ENCODE measurements at regions not wholly inside any gene's neighbourhood (a gene's known extent, or its start where the extent isn't known, plus 50 kb on each side); places are given as distances from the start of the nearest gene placed in this dataset.
"Not testable (repeated sequence)": the region's sequence is repeated elsewhere in the genome, so short reads cannot be mapped to it uniquely, and the experiment has no call there.

- TF ChIP-seq, protein P1, sequence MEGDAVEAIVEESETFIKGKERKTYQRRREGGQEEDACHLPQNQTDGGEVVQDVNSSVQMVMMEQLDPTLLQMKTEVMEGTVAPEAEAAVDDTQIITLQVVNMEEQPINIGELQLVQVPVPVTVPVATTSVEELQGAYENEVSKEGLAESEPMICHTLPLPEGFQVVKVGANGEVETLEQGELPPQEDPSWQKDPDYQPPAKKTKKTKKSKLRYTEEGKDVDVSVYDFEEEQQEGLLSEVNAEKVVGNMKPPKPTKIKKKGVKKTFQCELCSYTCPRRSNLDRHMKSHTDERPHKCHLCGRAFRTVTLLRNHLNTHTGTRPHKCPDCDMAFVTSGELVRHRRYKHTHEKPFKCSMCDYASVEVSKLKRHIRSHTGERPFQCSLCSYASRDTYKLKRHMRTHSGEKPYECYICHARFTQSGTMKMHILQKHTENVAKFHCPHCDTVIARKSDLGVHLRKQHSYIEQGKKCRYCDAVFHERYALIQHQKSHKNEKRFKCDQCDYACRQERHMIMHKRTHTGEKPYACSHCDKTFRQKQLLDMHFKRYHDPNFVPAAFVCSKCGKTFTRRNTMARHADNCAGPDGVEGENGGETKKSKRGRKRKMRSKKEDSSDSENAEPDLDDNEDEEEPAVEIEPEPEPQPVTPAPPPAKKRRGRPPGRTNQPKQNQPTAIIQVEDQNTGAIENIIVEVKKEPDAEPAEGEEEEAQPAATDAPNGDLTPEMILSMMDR (IDR thresholded peaks at IDR 0.05) = no peak
- ChIA-PET CTCF (no interaction called here), POLR2A (no interaction called here)
- Mint-ChIP-seq H3K27me3 (no peaks in the 10 kb centered on the region), H3K36me3 (ENCODE audit: low read depth) (no peaks in the 10 kb centered on the region), H3K4me1 (ENCODE audit: low read depth) (no peaks in the 10 kb centered on the region), H3K27ac (no peak overlapping the region), H3K4me3 (no peak overlapping the region), H3K9me3 (no peaks in the 10 kb centered on the region)
- no peak for ATAC-seq
- intact Hi-C loops (cut with micrococcal nuclease) = no loop called here
- DNase-seq = no peak
Observed at GRCh38 chr7:156344595-156344994, 296.0 kb upstream of the RNF32 start.

- Mint-ChIP-seq H3K27ac (no peak overlapping the region), H3K4me1 (ENCODE audit: low read depth) (no peaks in the 10 kb centered on the region), H3K4me3 (no peak overlapping the region), H3K27me3 (peaks cover 8% of the 10 kb centered on the region), H3K36me3 (ENCODE audit: low read depth) (no peaks in the 10 kb centered on the region), H3K9me3 (no peaks in the 10 kb centered on the region)
- ATAC-seq (no peak), DNase-seq (no peak)
- CTCF ChIA-PET = no interaction called here
- intact Hi-C loops (cut with micrococcal nuclease) = no loop called here
- TF ChIP-seq, protein P1 (IDR thresholded peaks at IDR 0.05) = no peak
- POLR2A ChIA-PET = no interaction called here
Observed at GRCh38 chr7:156334636-156335035, 305.9 kb upstream of the RNF32 start.

- intact Hi-C loops (cut with micrococcal nuclease) = no loop called here
- no peak overlapping the region for H3K27ac Mint-ChIP-seq
- H3K4me3 Mint-ChIP-seq = no peak overlapping the region
- H3K27me3 Mint-ChIP-seq = peaks cover 14% of the 10 kb centered on the region
- ChIA-PET POLR2A (no interaction called here), CTCF (no interaction called here)
- no peaks in the 10 kb centered on the region for H3K9me3 Mint-ChIP-seq
- DNase-seq = no peak
- H3K36me3 Mint-ChIP-seq (ENCODE audit: low read depth) = no peaks in the 10 kb centered on the region
- H3K4me1 Mint-ChIP-seq (ENCODE audit: low read depth) = no peaks in the 10 kb centered on the region
- TF ChIP-seq, protein P1 (IDR thresholded peaks at IDR 0.05) = no peak
- ATAC-seq = no peak
Observed at GRCh38 chr7:156327916-156328315, 312.7 kb upstream of the RNF32 start.

GRCh38 chr7:156327474-156327873 is 313.1 kb upstream of the RNF32 start:
- Mint-ChIP-seq H3K4me3 (no peak overlapping the region), H3K27ac (no peak overlapping the region), H3K36me3 (ENCODE audit: low read depth) (no peaks in the 10 kb centered on the region), H3K27me3 (peaks cover 14% of the 10 kb centered on the region), H3K4me1 (ENCODE audit: low read depth) (no peaks in the 10 kb centered on the region), H3K9me3 (no peaks in the 10 kb centered on the region)
- CTCF ChIA-PET = no interaction called here
- ATAC-seq (no peak), DNase-seq (no peak)
- TF ChIP-seq, protein P1 (IDR thresholded peaks at IDR 0.05) = no peak
- POLR2A ChIA-PET = no interaction called here
- intact Hi-C loops (cut with micrococcal nuclease) = no loop called here

DNA sequence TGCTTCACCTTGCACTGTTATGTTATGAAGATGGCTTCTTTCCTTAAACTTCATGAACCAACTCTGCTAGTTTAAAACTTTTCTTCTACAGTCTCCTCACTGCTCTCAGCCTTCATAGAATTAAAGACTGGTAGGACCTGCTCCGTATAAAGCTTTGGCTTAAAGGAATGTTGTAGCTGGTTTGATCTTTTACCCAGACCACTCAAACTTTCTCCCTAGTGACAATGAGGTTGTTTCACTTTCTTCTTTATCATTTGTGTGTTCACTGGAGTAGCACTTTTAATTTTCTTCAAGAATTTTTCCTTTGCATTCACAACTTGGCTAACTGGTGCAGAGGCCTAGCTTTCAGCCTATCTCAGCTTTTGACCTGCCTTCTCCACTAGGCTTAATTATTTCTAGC is 316.4 kb upstream of the RNF32 start:
- intact Hi-C loops (cut with micrococcal nuclease) = no loop called here
- Mint-ChIP-seq H3K27me3 (peaks cover 15% of the 10 kb centered on the region), H3K4me1 (ENCODE audit: low read depth) (no peaks in the 10 kb centered on the region), H3K27ac (no peak overlapping the region), H3K9me3 (peaks cover 3% of the 10 kb centered on the region), H3K36me3 (ENCODE audit: low read depth) (no peaks in the 10 kb centered on the region), H3K4me3 (no peak overlapping the region)
- ChIA-PET POLR2A (no interaction called here), CTCF (no interaction called here)
- DNase-seq (no peak), ATAC-seq (no peak)
- TF ChIP-seq, protein P1 (IDR thresholded peaks at IDR 0.05) = no peak

GRCh38 chr7:156321430-156321829 is 319.1 kb upstream of the RNF32 start:
- H3K27me3 Mint-ChIP-seq; intact Hi-C loops (cut with micrococcal nuclease); H3K4me1 Mint-ChIP-seq (ENCODE audit: low read depth); ATAC-seq; H3K9me3 Mint-ChIP-seq; H3K36me3 Mint-ChIP-seq (ENCODE audit: low read depth); POLR2A ChIA-PET; CTCF ChIA-PET; DNase-seq; H3K27ac Mint-ChIP-seq; H3K4me3 Mint-ChIP-seq: not testable (repeated sequence)
